NB4 (cell line): ENCODE measurements at regions not wholly inside any gene's neighbourhood (a gene's known extent, or its start where the extent isn't known, plus 50 kb on each side); places are given as distances from the start of the nearest gene placed in this dataset.
A peak's percentile ranks its signal among the peaks of the same experiment; 100 is the strongest.

Source experiments
- CTCF ChIP-seq: IDR thresholded peaks from one replicate; pipeline ENCODE4 v1.5.1; 2012; ENCODE audit warnings: low read depth, low read length
- POLR2A ChIP-seq: IDR thresholded peaks from 2 replicates; pipeline ENCODE4 v1.6.1; 2011; ENCODE audit warnings: mild to moderate bottlenecking; ENCODE audit not compliant: insufficient read length; ENCODE audit errors: extremely low read depth

- TF ChIP-seq CTCF: peak; percentile 66
- TF ChIP-seq POLR2A: no peak
Measured at GRCh38 chr4:71184195-71184781, 154.5 kb upstream of the SLC4A4 start.
